ENCODE measurements at regions not wholly inside any gene's neighbourhood (a gene's known extent, or its start where the extent isn't known, plus 50 kb on each side); places are given as distances from the start of the nearest gene placed in this dataset.
"Not testable (repeated sequence)": the region's sequence is repeated elsewhere in the genome, so short reads cannot be mapped to it uniquely, and the experiment has no call there.

DNA sequence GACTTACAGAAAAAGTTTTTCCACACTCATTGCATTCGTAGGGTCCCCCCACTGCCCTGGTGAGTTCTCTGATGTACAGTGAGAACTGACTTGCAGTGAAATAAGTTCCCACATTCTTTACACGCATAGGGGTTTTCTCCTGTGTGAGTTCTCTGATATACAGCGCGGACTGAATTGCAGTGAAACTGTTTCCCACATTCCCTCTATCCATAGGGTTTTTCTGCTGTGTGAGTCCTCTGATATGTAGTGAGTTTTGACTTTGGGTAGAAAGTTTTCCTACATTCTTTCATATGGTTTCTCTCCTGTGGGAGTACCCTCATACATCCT is 147.0 kb downstream of the GLRX3 start:
- Histone ChIP-seq H3K4me3 (no peak overlapping the region), H3K27me3 (no peaks in the 10 kb centered on the region), H3K36me3 (no peaks in the 10 kb centered on the region), H3K4me1 (ENCODE audit: insufficient read depth) (no peaks in the 10 kb centered on the region), H3K27ac (no peak overlapping the region), H3K9me3 (peaks cover 0 to 5% of the 10 kb centered on the region in 2 donors)
- intact Hi-C loops (cut with DNase I), result no loop called here
- 76 to 82% (median 80%) methylated on average over 4 of the region's 4 CpGs for WGBS, 3 donors
- no peak for DNase-seq
- TF ChIP-seq, protein P1, sequence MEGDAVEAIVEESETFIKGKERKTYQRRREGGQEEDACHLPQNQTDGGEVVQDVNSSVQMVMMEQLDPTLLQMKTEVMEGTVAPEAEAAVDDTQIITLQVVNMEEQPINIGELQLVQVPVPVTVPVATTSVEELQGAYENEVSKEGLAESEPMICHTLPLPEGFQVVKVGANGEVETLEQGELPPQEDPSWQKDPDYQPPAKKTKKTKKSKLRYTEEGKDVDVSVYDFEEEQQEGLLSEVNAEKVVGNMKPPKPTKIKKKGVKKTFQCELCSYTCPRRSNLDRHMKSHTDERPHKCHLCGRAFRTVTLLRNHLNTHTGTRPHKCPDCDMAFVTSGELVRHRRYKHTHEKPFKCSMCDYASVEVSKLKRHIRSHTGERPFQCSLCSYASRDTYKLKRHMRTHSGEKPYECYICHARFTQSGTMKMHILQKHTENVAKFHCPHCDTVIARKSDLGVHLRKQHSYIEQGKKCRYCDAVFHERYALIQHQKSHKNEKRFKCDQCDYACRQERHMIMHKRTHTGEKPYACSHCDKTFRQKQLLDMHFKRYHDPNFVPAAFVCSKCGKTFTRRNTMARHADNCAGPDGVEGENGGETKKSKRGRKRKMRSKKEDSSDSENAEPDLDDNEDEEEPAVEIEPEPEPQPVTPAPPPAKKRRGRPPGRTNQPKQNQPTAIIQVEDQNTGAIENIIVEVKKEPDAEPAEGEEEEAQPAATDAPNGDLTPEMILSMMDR (IDR thresholded peaks at IDR 0.05), result no peak
- TF ChIP-seq POLR2A (IDR thresholded peaks at IDR 0.05), result no peak
- no peak for TF ChIP-seq EP300 (IDR thresholded peaks at IDR 0.05)

DNA sequence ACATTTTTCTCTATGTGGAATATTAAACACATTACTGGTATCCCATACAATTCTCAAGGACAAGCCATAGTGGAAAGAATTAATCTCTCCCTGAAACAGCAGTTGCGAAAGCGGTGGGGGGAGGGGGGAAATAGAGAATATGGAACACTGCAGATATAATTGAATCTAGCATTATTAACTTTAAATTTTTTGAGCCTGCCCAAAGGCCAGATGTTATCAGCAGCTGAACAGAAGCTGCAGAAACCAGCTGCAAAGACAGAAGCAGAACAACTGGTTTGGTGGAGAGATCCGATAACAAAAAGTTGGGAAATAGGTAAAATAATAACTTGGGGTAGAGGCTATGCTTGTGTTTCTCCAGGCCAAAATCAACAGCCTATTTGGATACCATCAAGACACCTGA is 159.6 kb downstream of the GLRX3 start:
- DNase-seq; intact Hi-C loops (cut with DNase I); H3K9me3 ChIP-seq: not testable (repeated sequence)

DNA sequence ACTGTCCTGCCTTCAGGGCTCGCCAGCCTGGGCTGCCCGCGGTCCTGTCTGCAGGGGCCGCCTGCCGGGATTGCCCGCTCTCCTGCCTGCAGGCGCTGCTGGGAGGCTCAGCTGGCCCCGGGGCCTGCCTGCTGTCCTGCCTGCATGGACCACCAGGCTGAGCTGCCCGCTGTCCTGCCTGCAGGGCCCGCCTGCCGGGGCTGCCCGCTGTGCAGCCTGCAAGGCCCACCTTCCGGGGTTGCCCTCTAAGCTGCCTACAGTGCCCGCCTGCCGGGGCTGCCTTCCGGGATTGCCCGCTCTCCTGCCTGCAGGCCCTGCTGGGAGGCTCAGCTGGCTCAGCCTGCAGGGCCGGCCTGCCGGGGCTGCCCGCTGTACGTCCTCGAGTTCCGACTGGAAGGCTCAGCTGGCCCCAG is 164.4 kb downstream of the GLRX3 start:
- peak in 4 of 5 donors; percentile 6 to 75 (median 38) for DNase-seq
- H3K27me3 ChIP-seq, result peaks cover 2% of the 10 kb centered on the region
- TF ChIP-seq, protein P1 (IDR thresholded peaks at IDR 0.05), result no peak
- TF ChIP-seq EP300 (IDR thresholded peaks at IDR 0.05), result no peak
- no peak for TF ChIP-seq POLR2A (IDR thresholded peaks at IDR 0.05)
- 49 to 93% methylated on average over 6 to 23 of the region's 23 CpGs; no CpG with 5 or more reads in 1 of the 3 donors for WGBS, 3 donors
- no peaks in the 10 kb centered on the region for H3K36me3 ChIP-seq
- peak overlapping the region in 1 of 2 donors; percentile 78 for H3K27ac ChIP-seq
- H3K4me1 ChIP-seq (ENCODE audit: insufficient read depth), result peaks cover 2% of the 10 kb centered on the region
- peak overlapping the region; percentile 27 for H3K4me3 ChIP-seq
- no peaks in the 10 kb centered on the region for H3K9me3 ChIP-seq
- intact Hi-C loops (cut with DNase I), result no loop called here

More for the DNA sequence above, 159.6 kb downstream of the GLRX3 start:
- H3K27ac ChIP-seq; H3K36me3 ChIP-seq; H3K4me1 ChIP-seq (ENCODE audit: insufficient read depth); H3K27me3 ChIP-seq; H3K4me3 ChIP-seq: not testable (repeated sequence)
- WGBS, 3 donors, result 91 to 92% (median 92%) methylated on average over 3 of the region's 3 CpGs

DNA sequence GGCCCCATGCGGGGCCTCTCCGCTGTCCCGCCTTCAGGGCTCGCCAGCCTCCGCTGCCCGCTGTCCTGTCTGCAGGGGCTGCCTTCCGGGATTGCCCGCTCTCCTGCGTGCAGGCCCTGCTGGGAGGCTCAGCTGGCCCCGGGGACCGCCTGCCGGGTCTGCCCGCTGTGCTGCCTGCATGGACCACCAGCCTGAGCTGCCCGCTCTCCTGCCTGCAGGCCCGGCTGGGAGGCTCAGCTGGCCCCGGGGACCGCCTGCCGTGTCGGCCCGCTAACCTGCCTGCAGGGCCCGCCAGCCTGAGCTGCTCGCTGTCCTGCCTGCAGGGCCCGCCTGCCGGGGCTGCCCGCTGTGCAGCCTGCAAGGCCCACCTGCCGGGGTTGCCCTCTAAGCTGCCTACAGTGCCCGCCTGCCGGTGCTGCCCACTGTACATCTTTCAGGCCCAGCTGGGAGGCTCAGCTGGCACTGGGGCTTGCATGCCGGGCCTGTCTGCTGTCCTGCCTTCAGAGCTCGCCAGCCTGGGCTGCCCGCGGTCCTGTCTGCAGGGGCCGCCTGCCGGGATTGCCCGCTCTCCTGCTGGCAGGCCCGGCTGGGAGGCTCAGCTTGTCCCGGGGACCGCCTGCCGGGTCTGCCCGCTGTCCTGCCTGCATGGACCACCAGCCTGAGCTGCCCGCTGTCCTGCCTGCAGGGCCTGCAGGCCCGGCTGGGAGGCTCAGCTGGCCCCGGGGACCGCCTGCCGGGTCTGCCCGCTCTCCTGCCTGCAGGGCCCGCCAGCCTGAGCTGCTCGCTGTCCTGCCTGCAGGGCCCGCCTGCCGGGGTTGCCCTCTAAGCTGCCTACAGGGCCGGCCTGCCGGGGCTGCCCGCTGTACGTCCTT is 165.1 kb downstream of the GLRX3 start:
- intact Hi-C loops (cut with DNase I), result no loop called here

More for the DNA sequence above, 165.1 kb downstream of the GLRX3 start:
- peak overlapping the region in 1 of 2 donors; percentile 78 for H3K27ac ChIP-seq
- 24 to 93% (median 81%) methylated on average over 6 to 53 of the region's 54 CpGs for WGBS, 3 donors
- DNase-seq, result peak in 3 of 5 donors; percentile 42 to 85 (median 72)
- H3K4me1 ChIP-seq (ENCODE audit: insufficient read depth), result peaks cover 2% of the 10 kb centered on the region
- H3K4me3 ChIP-seq, result peak overlapping the region; percentile 27
- TF ChIP-seq POLR2A (IDR thresholded peaks at IDR 0.05), result no peak
- TF ChIP-seq EP300 (IDR thresholded peaks at IDR 0.05), result no peak
- TF ChIP-seq, protein P1 (IDR thresholded peaks at IDR 0.05), result no peak
- H3K27me3 ChIP-seq, result peaks cover 2% of the 10 kb centered on the region
- H3K36me3 ChIP-seq, result no peaks in the 10 kb centered on the region
- H3K9me3 ChIP-seq, result no peaks in the 10 kb centered on the region

Measured in ovary (tissue), 7 donors.